ENCODE measurements at regions not wholly inside any gene's neighbourhood (a gene's known extent, or its start where the extent isn't known, plus 50 kb on each side); places are given as distances from the start of the nearest gene placed in this dataset.

- no peak for TF ChIP-seq CTCF (IDR thresholded peaks at IDR 0.05)
- H3K27me3 Mint-ChIP-seq: no peaks in the 10 kb centered on the region
- Histone ChIP-seq H3K27me3 (ENCODE audit: control insufficient read depth in 1 of 2, insufficient read depth in 2 of 2, low read length in 2 of 2) (no peaks in the 10 kb centered on the region), H3K4me1 (ENCODE audit: insufficient read depth, low read length) (no peaks in the 10 kb centered on the region), H3K36me3 (ENCODE audit: insufficient read depth, low read length) (no peaks in the 10 kb centered on the region), H3K27ac (ENCODE audit: low read depth in 1 of 2, low read length in 2 of 2) (no peak overlapping the region), H3K9me3 (ENCODE audit: control insufficient read depth in 1 of 2, insufficient read depth in 1 of 2, low read length in 2 of 2) (no peaks in the 10 kb centered on the region), H3K4me3 (ENCODE audit: low read length) (no peak overlapping the region)
- H3K4me3 Mint-ChIP-seq: no peak overlapping the region
- no peaks in the 10 kb centered on the region for H3K36me3 Mint-ChIP-seq (ENCODE audit: low read depth)
- no peak for DNase-seq
- CTCF ChIA-PET: no interaction called here
- ATAC-seq (ENCODE audit: poor library complexity): no peak
- intact Hi-C loops (cut with DNase I, micrococcal nuclease): no loop called here
- H3K4me1 Mint-ChIP-seq (ENCODE audit: low read depth): no peaks in the 10 kb centered on the region
- POLR2A ChIA-PET: no interaction called here
- H3K27ac Mint-ChIP-seq: no peak overlapping the region
- peaks cover 4% of the 10 kb centered on the region for H3K9me3 Mint-ChIP-seq
These were observed 291.4 kb upstream of the IGFBP7 start for GRCh38 chr4:57401586-57401985.

GRCh38 chr4:57378766-57379165 is 268.6 kb upstream of the IGFBP7 start:
- ChIA-PET CTCF (no interaction called here), POLR2A (no interaction called here)
- Histone ChIP-seq H3K27me3 (ENCODE audit: control insufficient read depth in 1 of 2, insufficient read depth in 2 of 2, low read length in 2 of 2) (no peaks in the 10 kb centered on the region), H3K4me3 (ENCODE audit: low read length) (no peak overlapping the region), H3K27ac (ENCODE audit: low read depth in 1 of 2, low read length in 2 of 2) (no peak overlapping the region), H3K36me3 (ENCODE audit: insufficient read depth, low read length) (no peaks in the 10 kb centered on the region), H3K4me1 (ENCODE audit: insufficient read depth, low read length) (no peaks in the 10 kb centered on the region), H3K9me3 (ENCODE audit: control insufficient read depth in 1 of 2, insufficient read depth in 1 of 2, low read length in 2 of 2) (no peaks in the 10 kb centered on the region)
- Mint-ChIP-seq H3K4me1 (ENCODE audit: low read depth) (no peaks in the 10 kb centered on the region), H3K36me3 (ENCODE audit: low read depth) (no peaks in the 10 kb centered on the region), H3K27me3 (peaks cover 8% of the 10 kb centered on the region), H3K4me3 (no peak overlapping the region), H3K9me3 (peaks cover 5% of the 10 kb centered on the region), H3K27ac (no peak overlapping the region)
- no peak for DNase-seq
- TF ChIP-seq CTCF (IDR thresholded peaks at IDR 0.05): no peak
- no peak for ATAC-seq (ENCODE audit: poor library complexity)
- intact Hi-C loops (cut with DNase I, micrococcal nuclease): no loop called here

- no peaks in the 10 kb centered on the region for H3K9me3 ChIP-seq (ENCODE audit: control insufficient read depth in 1 of 2, insufficient read depth in 1 of 2, low read length in 2 of 2)
- DNase-seq (no peak), ATAC-seq (ENCODE audit: poor library complexity) (no peak)
- Mint-ChIP-seq H3K27ac (no peak overlapping the region), H3K9me3 (peaks cover 5% of the 10 kb centered on the region), H3K36me3 (ENCODE audit: low read depth) (no peaks in the 10 kb centered on the region), H3K4me1 (ENCODE audit: low read depth) (no peaks in the 10 kb centered on the region), H3K4me3 (no peak overlapping the region), H3K27me3 (peaks cover 8% of the 10 kb centered on the region)
- no peak overlapping the region for H3K27ac ChIP-seq (ENCODE audit: low read depth in 1 of 2, low read length in 2 of 2)
- no peaks in the 10 kb centered on the region for H3K4me1 ChIP-seq (ENCODE audit: insufficient read depth, low read length)
- ChIA-PET CTCF (no interaction called here), POLR2A (no interaction called here)
- TF ChIP-seq CTCF (IDR thresholded peaks at IDR 0.05): no peak
- intact Hi-C loops (cut with DNase I, micrococcal nuclease): no loop called here
- H3K4me3 ChIP-seq (ENCODE audit: low read length): no peak overlapping the region
- H3K27me3 ChIP-seq (ENCODE audit: control insufficient read depth in 1 of 2, insufficient read depth in 2 of 2, low read length in 2 of 2): no peaks in the 10 kb centered on the region
- no peaks in the 10 kb centered on the region for H3K36me3 ChIP-seq (ENCODE audit: insufficient read depth, low read length)
These were observed 264.8 kb upstream of the IGFBP7 start for GRCh38 chr4:57374866-57375595.

Measured in CD4-positive, alpha-beta T cell (primary cell).